SK-N-SH treated with all-trans-retinoic acid at 6 μM for 48 hours (cell line): ENCODE measurements at regions not wholly inside any gene's neighbourhood (a gene's known extent, or its start where the extent isn't known, plus 50 kb on each side); places are given as distances from the start of the nearest gene placed in this dataset.

Experiments
- ISL1 ChIP-seq: fragments of 250-450 bp; sonication (Bioruptor Pico); IDR thresholded peaks from 2 replicates; pipeline ENCODE4 v2.1.2; 2022; ENCODE audit warnings: mild to moderate bottlenecking, moderate library complexity
- ZFP3 ChIP-seq: fragments of 250-450 bp; sonication (Bioruptor Pico); IDR thresholded peaks from 2 replicates; pipeline ENCODE4 v1.5.0; 2020; ENCODE audit warnings: mild to moderate bottlenecking, moderate library complexity

DNA sequence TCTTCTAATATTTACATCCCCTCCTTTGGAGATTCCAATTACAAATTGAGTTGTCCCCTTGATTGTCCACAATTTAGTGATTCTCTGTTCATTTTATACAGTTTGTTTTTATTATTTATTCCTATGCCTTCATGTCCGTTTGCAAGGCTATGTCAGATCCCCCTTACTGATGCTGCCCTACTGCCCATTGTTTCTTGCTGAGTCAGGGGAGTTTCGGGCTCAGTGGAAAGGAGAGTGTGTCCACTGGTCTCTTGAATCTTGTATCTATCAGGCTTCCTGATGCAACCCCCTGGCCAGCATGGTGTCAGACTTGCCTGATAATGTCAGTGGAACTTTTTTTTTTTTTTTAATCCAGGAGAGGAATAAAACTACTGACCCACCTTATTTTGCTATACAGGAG, 384.4 kb downstream of the CDC14C start:
- TF ChIP-seq ISL1 (CRISPR knock-in tag) (no peak), ZFP3 (CRISPR knock-in tag) (no peak)
